Dermis blood vessel endothelial cell (primary cell): ENCODE measurements at regions not wholly inside any gene's neighbourhood (a gene's known extent, or its start where the extent isn't known, plus 50 kb on each side); places are given as distances from the start of the nearest gene placed in this dataset.

Experiments used
- DNase-seq: peaks from one replicate; pipeline ENCODE4 v3.0.0; 2010

GRCh38 chr12:115353467-115353866, 669.5 kb upstream of the TBX3 start:
- DNase-seq = no peak

- no peak for DNase-seq
These were observed 667.6 kb upstream of the TBX3 start for GRCh38 chr12:115351514-115352077.

- no peak for DNase-seq
These were observed 665.7 kb upstream of the TBX3 start for GRCh38 chr12:115349711-115350110.

- DNase-seq = no peak
These were observed 664.3 kb upstream of the TBX3 start for GRCh38 chr12:115348301-115348700.

- DNase-seq = no peak
These were observed 659.6 kb upstream of the TBX3 start for GRCh38 chr12:115343601-115344000.

- no peak for DNase-seq
These were observed 659.0 kb upstream of the TBX3 start for GRCh38 chr12:115343008-115343407.

- peak; percentile 94 for DNase-seq
These were observed 657.5 kb upstream of the TBX3 start for GRCh38 chr12:115341442-115341841.

- no peak for DNase-seq
These were observed 654.8 kb upstream of the TBX3 start for GRCh38 chr12:115338566-115339294.

- DNase-seq = peak; percentile 58
These were observed 653.9 kb upstream of the TBX3 start for GRCh38 chr12:115337693-115338543.

- DNase-seq = no peak
These were observed 652.5 kb upstream of the TBX3 start for GRCh38 chr12:115336506-115336905.

- DNase-seq = no peak
These were observed 651.6 kb upstream of the TBX3 start for GRCh38 chr12:115335594-115335993.

GRCh38 chr12:115335048-115335447, 651.1 kb upstream of the TBX3 start:
- DNase-seq = no peak

GRCh38 chr12:115332945-115333344, 649.0 kb upstream of the TBX3 start:
- no peak for DNase-seq

GRCh38 chr12:115325858-115326257, 641.9 kb upstream of the TBX3 start:
- no peak for DNase-seq

GRCh38 chr12:115324949-115325593, 641.1 kb upstream of the TBX3 start:
- no peak for DNase-seq

- DNase-seq = no peak
These were observed 639.4 kb upstream of the TBX3 start for GRCh38 chr12:115323223-115323905.

GRCh38 chr12:115322275-115322674, 638.3 kb upstream of the TBX3 start:
- no peak for DNase-seq

GRCh38 chr12:115320967-115321366, 637.0 kb upstream of the TBX3 start:
- DNase-seq = no peak

- no peak for DNase-seq
These were observed 636.5 kb upstream of the TBX3 start for GRCh38 chr12:115320451-115320850.

GRCh38 chr12:115319446-115320040, 635.6 kb upstream of the TBX3 start:
- DNase-seq = no peak

- no peak for DNase-seq
These were observed 630.0 kb upstream of the TBX3 start for GRCh38 chr12:115313929-115314328.

- DNase-seq = no peak
These were observed 628.9 kb upstream of the TBX3 start for GRCh38 chr12:115312901-115313300.
